NCI-H510A (cell line): ENCODE measurements at regions not wholly inside any gene's neighbourhood (a gene's known extent, or its start where the extent isn't known, plus 50 kb on each side); places are given as distances from the start of the nearest gene placed in this dataset.
"Not testable (repeated sequence)": the region's sequence is repeated elsewhere in the genome, so short reads cannot be mapped to it uniquely, and the experiment has no call there.

Source experiments
- DNase-seq: peaks from one replicate; lab custom pipeline; 2025; lab: John Stamatoyannopoulos, UW

- DNase-seq = no peak
These were observed 1265.9 kb downstream of the BRINP3 start for GRCh38 chr1:189211742-189212141.

DNA sequence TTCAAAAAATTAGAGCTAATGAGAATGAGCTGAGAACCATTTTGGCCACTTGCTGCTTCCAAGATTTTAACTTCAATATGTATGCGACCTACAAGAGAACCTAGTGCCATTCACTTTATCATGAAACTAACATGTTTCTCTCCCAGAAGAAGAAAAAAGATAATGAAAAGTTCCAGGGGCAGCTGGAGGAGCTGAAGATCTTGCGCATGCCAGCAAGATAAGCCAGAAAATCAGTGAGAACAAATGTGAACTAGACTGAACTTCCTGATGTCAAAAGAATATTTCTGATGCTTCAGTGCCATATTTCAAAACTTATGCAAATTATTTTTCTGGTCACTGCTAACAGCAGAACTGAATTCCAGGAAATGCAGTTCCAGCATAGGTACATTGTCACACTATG lies 1265.1 kb downstream of the BRINP3 start:
- DNase-seq = no peak

DNA sequence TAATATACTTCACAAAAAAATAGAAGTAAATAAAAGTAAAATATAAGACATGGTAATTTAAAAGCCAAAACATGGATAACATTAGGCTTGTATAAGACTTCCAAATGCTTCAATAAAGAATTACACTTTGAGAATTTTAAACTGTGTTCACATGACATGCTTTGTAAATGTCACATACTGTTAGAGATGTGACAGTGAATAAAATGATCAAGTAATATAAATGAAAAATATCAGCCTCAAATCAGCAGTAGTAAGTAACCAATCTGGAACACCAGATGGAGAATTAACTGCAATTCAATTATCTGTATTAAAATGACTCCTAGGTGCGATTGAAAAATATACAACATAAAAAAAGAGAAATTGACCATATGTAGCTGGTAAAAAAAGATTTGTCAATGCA lies 1260.8 kb downstream of the BRINP3 start:
- DNase-seq = no peak

DNA sequence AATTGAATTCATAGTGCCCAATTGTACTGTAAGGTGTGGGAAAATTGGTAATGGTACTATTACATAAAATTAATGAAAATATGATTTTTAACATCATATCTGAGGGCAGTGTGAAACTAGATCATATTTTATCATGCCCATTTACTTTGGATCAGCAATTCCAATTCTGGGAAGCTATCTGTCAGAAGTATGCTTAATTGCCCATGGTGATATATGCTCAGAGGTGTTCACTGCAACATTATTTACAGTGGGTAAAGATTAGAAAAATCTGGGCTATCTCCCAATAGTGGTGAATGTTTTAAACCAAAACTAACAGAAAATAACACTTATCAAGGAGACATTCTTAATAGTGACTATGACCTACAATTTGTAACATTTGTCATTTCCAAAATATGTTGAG lies 1260.0 kb downstream of the BRINP3 start:
- DNase-seq = no peak

DNA sequence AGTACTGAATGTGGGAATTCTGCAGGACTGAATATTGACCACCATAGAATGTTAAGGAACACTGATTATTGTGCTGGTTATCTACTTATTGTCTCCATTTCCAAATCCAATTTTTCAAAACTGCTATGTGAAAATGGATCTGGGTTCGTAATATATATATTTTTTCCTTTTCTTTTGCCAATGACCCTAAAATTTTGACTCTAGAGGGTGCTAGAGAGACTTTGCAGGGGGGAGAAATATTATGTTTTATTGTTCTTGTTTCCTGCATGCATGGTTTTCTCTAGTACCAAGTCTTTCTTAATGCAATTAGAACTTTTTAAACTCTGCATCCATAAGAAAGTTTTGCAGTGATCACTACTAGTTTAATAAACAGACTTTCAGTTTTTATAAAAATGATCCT lies 1256.9 kb downstream of the BRINP3 start:
- no peak for DNase-seq

DNA sequence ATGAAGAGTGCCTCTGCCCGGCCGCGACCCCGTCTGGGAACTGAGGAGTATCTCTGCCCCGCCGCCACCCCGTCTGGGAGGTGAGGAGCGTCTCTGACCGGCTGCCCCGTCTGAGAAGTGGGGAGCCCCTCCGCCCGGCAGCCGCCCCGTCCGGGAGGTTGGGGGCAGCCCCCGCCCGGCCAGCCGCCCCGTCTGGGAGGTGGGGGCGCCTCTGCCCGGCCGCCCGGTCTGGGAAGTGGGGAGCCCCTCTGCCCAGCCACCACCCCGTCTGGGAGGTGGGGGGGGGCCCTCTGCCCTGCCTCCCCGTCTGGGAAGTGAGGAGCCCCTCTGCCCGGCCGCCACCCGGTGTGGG lies 1251.9 kb downstream of the BRINP3 start:
- not testable (repeated sequence) for DNase-seq

- DNase-seq = no peak
These were observed 1250.9 kb downstream of the BRINP3 start for GRCh38 chr1:189226779-189227178.

GRCh38 chr1:189237008-189237407 lies 1240.7 kb downstream of the BRINP3 start:
- peak; percentile 14 for DNase-seq

- no peak for DNase-seq
These were observed 1223.9 kb downstream of the BRINP3 start for GRCh38 chr1:189253601-189254350.

DNA sequence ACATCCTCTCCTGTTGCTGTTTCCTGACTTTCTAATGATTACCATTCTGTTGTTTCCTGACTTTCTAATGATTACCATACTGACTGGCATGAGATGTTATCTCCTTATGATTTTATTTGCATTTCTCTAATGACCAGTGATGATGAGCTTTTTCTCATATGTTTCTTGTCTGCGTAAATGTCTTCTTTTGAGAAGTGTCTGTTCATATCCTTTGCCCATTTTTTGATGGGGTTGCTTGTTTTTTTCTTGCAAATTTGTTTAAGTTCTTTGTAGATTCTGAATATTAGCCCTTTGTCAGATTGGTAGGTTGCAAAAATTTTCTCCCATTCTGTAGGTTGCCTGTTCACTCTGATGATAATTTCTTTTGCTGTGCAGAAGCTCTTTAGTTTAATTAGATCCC lies 1216.5 kb downstream of the BRINP3 start:
- not testable (repeated sequence) for DNase-seq

- DNase-seq = no peak
These were observed 1208.7 kb downstream of the BRINP3 start for GRCh38 chr1:189269011-189269410.

DNA sequence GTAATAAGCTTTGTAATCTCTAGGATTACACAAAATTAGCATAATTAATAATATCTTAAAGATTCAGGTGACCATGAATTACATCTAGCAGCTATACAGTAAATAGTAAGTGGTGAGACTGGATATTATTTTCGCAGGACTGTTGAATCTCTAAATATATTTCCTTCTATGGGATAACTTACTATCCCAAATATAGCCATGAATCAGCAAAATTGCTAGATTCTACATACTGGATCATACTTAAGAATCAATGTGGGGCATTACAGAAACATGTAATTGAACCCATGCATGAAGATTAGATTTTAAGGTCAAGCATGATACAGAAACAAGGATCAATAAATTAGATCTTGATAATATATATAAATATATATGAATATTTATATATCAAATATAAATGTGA lies 1203.4 kb downstream of the BRINP3 start:
- no peak for DNase-seq

DNA sequence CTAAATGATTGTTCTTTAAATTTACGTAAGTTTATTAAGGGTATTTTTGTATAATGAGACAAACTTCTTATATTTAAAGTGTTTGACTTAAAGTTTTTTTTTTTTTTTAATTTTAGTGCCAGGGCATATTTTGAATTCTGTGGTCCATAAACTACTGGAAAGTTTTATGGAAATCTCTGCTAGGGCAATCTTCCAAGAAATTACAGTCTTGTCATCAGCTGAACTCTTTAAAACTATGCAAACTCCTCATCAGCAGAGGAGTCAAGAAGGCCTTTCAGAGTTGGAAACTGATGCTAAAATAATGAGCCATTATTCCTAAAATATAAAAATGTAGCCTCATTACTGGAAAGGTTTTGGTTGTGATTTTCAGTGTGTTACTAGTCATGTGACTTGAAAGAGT lies 1201.9 kb downstream of the BRINP3 start:
- DNase-seq = no peak

DNA sequence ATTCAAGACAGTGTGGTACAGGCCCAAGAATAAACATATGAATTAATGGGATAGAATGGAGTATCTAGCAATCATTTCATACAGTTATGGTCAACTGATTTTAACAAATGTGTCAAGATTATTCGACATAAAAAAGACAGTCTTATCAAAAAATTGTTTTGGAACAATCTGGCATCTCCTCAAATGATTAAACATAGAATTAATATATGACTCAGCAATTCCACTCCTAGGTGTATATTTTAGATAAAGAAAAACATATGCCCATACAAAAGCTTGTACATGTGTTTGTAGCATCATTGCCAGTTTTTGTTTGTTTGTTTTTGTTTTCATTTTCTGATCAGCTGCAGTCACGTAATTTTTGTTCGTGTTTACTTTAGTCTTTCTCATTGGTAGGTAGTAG lies 1188.3 kb downstream of the BRINP3 start:
- DNase-seq = no peak

DNA sequence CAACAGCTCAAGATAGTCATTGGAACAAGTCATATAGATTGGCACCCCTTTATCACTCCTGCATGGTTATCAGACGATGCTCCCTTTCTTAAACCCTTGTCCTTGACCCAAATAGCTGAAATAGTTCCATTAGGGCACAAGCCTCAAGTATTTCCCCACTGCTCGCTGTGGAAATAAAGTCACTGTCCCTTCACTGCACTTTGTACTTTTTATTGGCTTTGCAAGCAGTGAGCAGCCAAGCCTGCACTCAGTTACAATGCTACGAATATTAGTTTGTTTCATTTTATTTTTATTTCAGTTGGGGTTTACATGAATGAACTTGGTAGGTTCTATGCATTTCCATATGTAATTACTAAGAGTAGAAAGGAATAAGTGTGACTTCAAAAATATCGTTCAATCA lies 1176.4 kb downstream of the BRINP3 start:
- no peak for DNase-seq

DNA sequence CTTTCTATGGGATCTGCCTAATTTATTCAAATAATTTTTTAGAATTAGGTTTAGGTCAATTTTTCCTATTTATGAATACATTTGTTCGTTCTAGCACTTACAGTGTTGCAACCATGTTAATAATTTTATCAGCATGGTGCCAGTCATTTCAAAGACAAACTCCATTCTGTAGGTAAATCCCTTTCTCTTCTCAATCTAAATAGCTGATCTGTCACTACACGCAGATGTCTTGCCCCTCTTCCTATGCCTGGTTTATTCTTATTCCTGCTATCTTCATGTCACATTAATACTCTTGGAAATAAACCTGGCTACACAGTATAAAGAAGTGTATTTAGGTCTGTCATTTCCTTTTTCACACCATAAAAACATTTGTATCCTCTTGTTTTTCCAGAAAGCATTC lies 1172.4 kb downstream of the BRINP3 start:
- DNase-seq = no peak

DNA sequence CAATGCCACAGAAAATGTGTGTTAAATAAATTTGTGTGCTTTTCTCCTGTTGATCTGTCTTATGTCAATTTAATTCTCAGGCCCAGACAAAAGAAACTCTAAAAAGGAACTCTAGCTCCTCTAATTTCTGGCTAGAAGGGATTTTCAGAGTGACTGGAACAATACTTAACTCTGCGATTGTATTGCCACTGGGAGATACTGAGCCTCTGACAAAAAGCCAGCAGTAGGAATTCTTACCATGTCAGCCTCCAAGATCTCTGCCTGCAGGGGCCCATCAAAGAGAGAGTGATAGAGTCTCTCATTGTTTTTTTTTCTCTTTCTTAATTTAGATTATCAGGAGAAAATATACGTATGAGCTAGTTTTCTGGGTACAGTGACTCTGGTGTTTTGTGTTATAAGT lies 1165.7 kb downstream of the BRINP3 start:
- no peak for DNase-seq

DNA sequence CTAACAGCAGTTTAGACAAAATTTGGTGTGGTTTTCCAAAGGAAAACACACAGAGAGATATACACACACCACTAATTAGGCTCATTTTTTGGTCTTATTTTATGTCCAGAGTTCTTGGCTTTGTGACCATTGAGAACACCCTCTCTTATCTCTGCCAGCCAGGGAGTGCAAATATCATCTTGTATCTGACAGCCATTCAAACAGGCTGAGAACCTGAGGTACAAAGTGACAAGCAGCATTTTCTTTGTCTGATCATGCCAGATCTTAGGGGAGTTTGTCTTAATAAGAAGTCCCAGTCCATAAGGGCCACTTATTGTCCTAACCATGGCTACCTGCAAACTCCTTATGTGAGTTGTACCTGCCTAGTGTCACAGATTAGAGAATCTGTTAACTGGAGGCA lies 1165.2 kb downstream of the BRINP3 start:
- no peak for DNase-seq

- DNase-seq = no peak
These were observed 1164.2 kb downstream of the BRINP3 start for GRCh38 chr1:189313488-189313887.

GRCh38 chr1:189315035-189315901 lies 1162.4 kb downstream of the BRINP3 start:
- DNase-seq = no peak

DNA sequence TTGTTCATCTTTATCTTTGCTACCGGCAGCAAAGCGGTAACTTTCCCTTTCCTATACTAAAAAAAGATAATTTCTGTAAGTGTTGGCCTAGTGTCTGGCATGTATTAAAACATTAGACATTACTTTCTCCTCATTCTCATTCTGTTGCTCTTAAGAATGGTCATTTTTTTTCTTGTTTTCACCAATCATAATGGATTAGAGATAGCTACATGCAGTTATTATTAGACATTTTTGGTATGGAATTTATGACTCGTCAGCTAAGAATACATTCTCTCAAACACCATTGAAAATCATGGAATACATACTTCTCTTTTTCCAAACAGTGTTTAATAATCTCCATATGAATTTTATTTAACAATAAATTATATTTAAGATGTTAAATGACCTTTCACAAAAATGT lies 1154.6 kb downstream of the BRINP3 start:
- no peak for DNase-seq

DNA sequence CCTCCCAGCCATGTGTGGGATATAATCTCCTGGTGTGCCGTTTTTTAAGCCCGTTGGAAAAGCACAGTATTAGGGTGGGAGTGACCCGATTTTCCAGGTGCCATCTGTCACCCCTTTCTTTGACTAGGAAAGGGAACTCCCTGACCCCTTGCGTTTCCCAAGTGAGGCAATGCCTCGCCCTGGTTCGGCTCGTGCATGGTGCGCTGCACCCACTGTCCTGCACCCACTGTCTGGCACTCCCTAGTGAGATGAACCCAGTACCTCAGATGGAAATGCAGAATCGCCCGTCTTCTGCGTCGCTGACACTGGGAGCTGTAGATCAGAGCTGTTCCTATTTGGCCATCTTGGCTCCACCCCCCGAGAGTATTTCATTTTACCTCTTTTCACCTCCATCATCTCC lies 1146.6 kb downstream of the BRINP3 start:
- not testable (repeated sequence) for DNase-seq
